Parathyroid adenoma (tissue), 2 donors: ENCODE measurements at regions not wholly inside any gene's neighbourhood (a gene's known extent, or its start where the extent isn't known, plus 50 kb on each side); places are given as distances from the start of the nearest gene placed in this dataset.

Experiments used
- H2AFZ ChIP-seq: fragments of 300-600 bp; sonication (generic); one replicate; pipeline ENCODE4 v1.7.0; 2017; ENCODE audit warnings: antibody characterized with exemption, mild to moderate bottlenecking
- H3K27ac ChIP-seq: fragments of 300-600 bp; sonication (generic); one replicate; pipeline ENCODE4 v1.7.0; 2017
- H3K27me3 ChIP-seq: fragments of 300-600 bp; sonication (generic); one replicate; pipeline ENCODE4 v1.7.0; 2017; ENCODE audit warnings: low read length; ENCODE audit not compliant: control insufficient read depth, insufficient read depth
- H3K36me3 ChIP-seq: fragments of 300-600 bp; sonication (generic); one replicate; pipeline ENCODE4 v1.7.0; 2017; ENCODE audit warnings: low read length; ENCODE audit not compliant: control insufficient read depth, insufficient read depth
- H3K4me1 ChIP-seq: fragments of 300-600 bp; sonication (generic); one replicate; pipeline ENCODE4 v1.7.0; 2017; ENCODE audit warnings: control low read depth
- H3K4me2 ChIP-seq: fragments of 300-600 bp; sonication (generic); one replicate; pipeline ENCODE4 v1.7.0; 2017; ENCODE audit warnings: low read length
- H3K4me3 ChIP-seq: fragments of 300-600 bp; sonication (generic); one replicate; pipeline ENCODE4 v1.7.0; 2017; ENCODE audit warnings: low read depth, low read length
- H3K79me2 ChIP-seq: fragments of 300-600 bp; sonication (generic); one replicate; pipeline ENCODE4 v1.7.0; 2017; ENCODE audit warnings: control low read depth
- H3K9ac ChIP-seq: fragments of 300-600 bp; sonication (generic); one replicate; pipeline ENCODE4 v1.7.0; 2017; ENCODE audit warnings: mild to moderate bottlenecking
- H3K9me3 ChIP-seq: fragments of 300-600 bp; sonication (generic); one replicate; pipeline ENCODE4 v1.7.0; 2017; ENCODE audit warnings: low read length; ENCODE audit not compliant: control insufficient read depth
- TF ChIP-seq, protein P1 (sequence below): fragments of 300-600 bp; sonication (generic); IDR thresholded peaks from one replicate; pipeline ENCODE4 v1.7.0; 2017; ENCODE audit warnings: antibody characterized with exemption, mild to moderate bottlenecking
- donor health status: primary hyperparathyroidism.

DNA sequence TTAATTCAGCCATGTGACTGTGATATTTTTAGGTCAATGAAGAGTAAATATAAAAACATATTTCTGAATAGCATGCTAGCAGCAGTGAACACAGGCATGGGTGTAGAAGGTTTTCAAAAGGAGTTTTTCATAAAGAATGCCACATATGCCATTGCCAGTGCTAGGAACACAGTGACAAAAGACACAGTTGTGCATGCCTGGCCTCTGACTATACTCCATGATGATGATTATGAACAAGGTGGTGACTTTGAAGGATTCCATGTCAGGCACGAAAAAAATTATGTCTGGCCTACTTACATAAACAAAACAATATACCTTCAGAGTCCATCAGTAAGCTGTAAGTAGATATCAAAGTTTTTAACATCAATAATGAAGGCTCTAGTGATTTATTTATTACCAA, 438.7 kb downstream of the TLE1 start:
- no peaks in the 10 kb centered on the region for H3K27me3 ChIP-seq
- TF ChIP-seq, protein P1, sequence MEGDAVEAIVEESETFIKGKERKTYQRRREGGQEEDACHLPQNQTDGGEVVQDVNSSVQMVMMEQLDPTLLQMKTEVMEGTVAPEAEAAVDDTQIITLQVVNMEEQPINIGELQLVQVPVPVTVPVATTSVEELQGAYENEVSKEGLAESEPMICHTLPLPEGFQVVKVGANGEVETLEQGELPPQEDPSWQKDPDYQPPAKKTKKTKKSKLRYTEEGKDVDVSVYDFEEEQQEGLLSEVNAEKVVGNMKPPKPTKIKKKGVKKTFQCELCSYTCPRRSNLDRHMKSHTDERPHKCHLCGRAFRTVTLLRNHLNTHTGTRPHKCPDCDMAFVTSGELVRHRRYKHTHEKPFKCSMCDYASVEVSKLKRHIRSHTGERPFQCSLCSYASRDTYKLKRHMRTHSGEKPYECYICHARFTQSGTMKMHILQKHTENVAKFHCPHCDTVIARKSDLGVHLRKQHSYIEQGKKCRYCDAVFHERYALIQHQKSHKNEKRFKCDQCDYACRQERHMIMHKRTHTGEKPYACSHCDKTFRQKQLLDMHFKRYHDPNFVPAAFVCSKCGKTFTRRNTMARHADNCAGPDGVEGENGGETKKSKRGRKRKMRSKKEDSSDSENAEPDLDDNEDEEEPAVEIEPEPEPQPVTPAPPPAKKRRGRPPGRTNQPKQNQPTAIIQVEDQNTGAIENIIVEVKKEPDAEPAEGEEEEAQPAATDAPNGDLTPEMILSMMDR: no peak

DNA sequence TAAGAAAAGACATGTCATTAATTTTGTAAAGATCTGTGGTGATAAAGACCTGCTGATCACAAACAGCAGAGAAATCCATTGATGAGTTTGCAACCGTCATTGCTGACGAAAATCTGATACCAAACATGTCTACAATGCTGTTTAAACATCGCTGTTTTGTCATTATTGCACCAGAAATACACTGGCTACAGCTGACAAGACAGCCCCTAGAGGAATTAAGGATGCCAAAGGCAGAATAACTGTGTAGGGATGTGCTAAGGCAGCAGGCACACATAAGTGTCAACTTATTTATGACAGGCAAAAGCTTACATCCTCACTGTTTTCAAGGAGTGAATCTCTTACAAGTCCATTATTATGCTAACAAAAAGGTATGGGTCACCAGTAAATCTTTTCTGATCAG, 439.3 kb downstream of the TLE1 start:
- no peaks in the 10 kb centered on the region for H3K4me1 ChIP-seq
- no peak overlapping the region for H3K4me3 ChIP-seq
- H2AFZ ChIP-seq: no peak overlapping the region
- no peaks in the 10 kb centered on the region for H3K79me2 ChIP-seq
- no peaks in the 10 kb centered on the region for H3K36me3 ChIP-seq
- H3K27ac ChIP-seq: no peak overlapping the region
- no peak overlapping the region for H3K9ac ChIP-seq
- TF ChIP-seq, protein P1: no peak
- no peak overlapping the region for H3K4me2 ChIP-seq
- no peaks in the 10 kb centered on the region for H3K9me3 ChIP-seq
- H3K27me3 ChIP-seq: no peaks in the 10 kb centered on the region

More for the DNA sequence above, 438.7 kb downstream of the TLE1 start:
- Histone ChIP-seq H2AFZ (no peak overlapping the region), H3K9ac (no peak overlapping the region), H3K27ac (no peak overlapping the region), H3K79me2 (no peaks in the 10 kb centered on the region), H3K36me3 (no peaks in the 10 kb centered on the region), H3K4me1 (no peaks in the 10 kb centered on the region), H3K9me3 (no peaks in the 10 kb centered on the region), H3K4me2 (no peak overlapping the region), H3K4me3 (no peak overlapping the region)

DNA sequence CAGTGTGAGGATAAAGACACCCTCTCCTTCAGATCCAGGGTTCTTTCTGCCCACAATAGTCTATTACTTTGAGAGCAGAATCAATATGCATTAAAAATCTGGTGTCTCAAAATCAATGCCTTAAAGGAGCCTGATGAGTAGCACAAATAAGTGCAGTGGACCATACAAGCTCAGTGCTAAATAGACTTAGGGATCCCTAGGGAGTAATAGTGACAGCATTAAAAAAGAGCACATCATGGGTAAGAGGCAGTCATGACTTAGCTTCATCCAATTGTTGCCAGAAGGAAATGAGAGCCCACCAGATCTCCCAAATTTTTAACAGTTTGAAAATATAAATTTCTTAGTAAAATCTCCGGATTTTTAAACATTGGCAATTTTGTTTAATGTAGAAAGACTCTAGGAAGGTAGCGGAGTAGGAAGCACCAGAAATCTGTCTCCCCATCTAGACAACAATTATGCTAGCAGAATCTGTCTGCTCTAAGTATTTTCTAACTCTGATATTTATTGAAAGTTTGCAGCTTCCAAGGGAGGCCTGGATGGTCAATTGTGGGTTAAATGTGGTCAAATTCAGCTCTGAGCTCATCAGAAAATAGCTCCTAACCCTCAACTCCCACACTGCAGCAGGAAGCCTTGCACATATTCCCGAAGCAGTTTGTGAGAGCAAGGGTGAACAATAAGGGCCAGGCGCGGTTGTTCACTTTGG, 443.9 kb downstream of the TLE1 start:
- no peaks in the 10 kb centered on the region for H3K27me3 ChIP-seq
- H3K9me3 ChIP-seq: no peaks in the 10 kb centered on the region
- no peak overlapping the region for H3K27ac ChIP-seq
- H3K4me1 ChIP-seq: no peaks in the 10 kb centered on the region
- no peaks in the 10 kb centered on the region for H3K36me3 ChIP-seq
- H2AFZ ChIP-seq: no peak overlapping the region
- TF ChIP-seq, protein P1: no peak
- no peak overlapping the region for H3K9ac ChIP-seq
- H3K79me2 ChIP-seq: no peaks in the 10 kb centered on the region
- no peak overlapping the region for H3K4me3 ChIP-seq
- H3K4me2 ChIP-seq: no peak overlapping the region

DNA sequence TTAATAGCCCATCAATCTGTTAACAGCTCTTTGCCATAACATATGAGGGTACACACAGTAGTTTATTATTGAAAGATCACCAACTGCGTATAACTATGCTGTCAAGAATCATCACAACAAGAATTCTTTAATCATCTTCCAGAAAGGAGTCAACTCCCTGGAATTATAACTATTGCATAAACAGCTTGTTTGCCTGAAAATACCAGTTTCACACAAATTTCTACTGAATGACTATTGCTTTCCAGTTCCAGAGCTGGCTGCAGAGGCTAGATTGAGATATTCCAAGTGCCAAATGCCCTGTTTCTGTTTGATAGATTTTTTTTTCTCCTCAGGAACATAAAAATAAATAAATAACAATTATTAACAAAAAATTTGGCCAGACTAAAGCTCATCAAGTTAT, 444.7 kb downstream of the TLE1 start:
- Histone ChIP-seq H3K4me2 (no peak overlapping the region), H3K27me3 (no peaks in the 10 kb centered on the region), H3K4me1 (no peaks in the 10 kb centered on the region), H3K9ac (no peak overlapping the region), H3K36me3 (no peaks in the 10 kb centered on the region), H3K4me3 (no peak overlapping the region), H2AFZ (no peak overlapping the region), H3K9me3 (no peaks in the 10 kb centered on the region), H3K79me2 (no peaks in the 10 kb centered on the region), H3K27ac (no peak overlapping the region)
- TF ChIP-seq, protein P1: no peak

DNA sequence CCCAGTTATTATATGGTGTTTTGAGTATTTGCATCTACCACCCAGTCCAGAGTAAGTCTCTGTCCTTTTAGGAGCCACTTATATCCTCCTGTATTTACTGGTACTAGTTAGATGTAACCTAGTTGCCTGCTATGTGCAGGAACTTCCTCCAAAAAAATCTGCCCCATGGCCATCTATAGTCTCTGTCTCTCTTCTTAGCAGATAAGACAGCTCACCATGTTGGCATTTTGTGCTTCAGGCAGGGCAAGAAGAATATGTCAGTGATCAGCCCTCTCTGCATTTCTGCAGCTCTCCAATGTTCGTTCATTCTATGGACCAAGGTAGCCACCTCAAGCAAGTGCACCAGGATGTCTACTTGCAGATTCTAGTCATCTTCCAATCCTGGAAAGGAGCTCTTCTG, 446.5 kb downstream of the TLE1 start:
- TF ChIP-seq, protein P1: no peak
- H3K4me3 ChIP-seq: no peak overlapping the region
- no peaks in the 10 kb centered on the region for H3K36me3 ChIP-seq
- H3K27me3 ChIP-seq: no peaks in the 10 kb centered on the region
- H3K9ac ChIP-seq: no peak overlapping the region
- H3K4me1 ChIP-seq: no peaks in the 10 kb centered on the region
- H2AFZ ChIP-seq: no peak overlapping the region
- no peak overlapping the region for H3K4me2 ChIP-seq
- no peaks in the 10 kb centered on the region for H3K79me2 ChIP-seq
- H3K9me3 ChIP-seq: no peaks in the 10 kb centered on the region
- H3K27ac ChIP-seq: no peak overlapping the region
